Panc1 (cell line): ENCODE measurements at regions not wholly inside any gene's neighbourhood (a gene's known extent, or its start where the extent isn't known, plus 50 kb on each side); places are given as distances from the start of the nearest gene placed in this dataset.
A peak's percentile ranks its signal among the peaks of the same experiment; 100 is the strongest.

Experiments used
- ATAC-seq: fragments of 200-7000 bp; cut with Tn5 transposase; 2 replicates; pipeline ENCODE4 v1.9.1; 2020; ENCODE audit warnings: mild to moderate bottlenecking, moderate library complexity
- BruUV-seq: library from RNA; stranded (reverse); fragments of 400-500 nt; replicated peaks from 2 replicates; lab custom pipeline; 2021; lab: Mats Ljungman, UMichigan
- CTCF ChIA-PET: fragments of 300-600 bp; sonication (Branson Sonifier 250); formaldehyde crosslinking; loops from one replicate; lab custom pipeline; 2022; ENCODE audit warnings: antibody characterized with exemption; lab: Charles Lee
- POLR2A ChIA-PET: fragments of 300-600 bp; sonication (Branson Sonifier 250); formaldehyde crosslinking; loops from one replicate; lab custom pipeline; 2022; ENCODE audit warnings: antibody characterized with exemption; lab: Charles Lee
- DNase-seq: peaks from one replicate; pipeline ENCODE4 v3.0.0-alpha.2; 2010; ENCODE audit warnings: low read depth, low spot score
- H3K27ac ChIP-seq: 2 replicates; pipeline ENCODE4 v1.5.1; 2011; ENCODE audit warnings: mild to moderate bottlenecking, low read length, inconsistent platforms
- H3K27me3 ChIP-seq: fragments of 200-500 bp; sonication (Bioruptor generic); 2 replicates; pipeline ENCODE4 v1.6.0; 2014; ENCODE audit warnings: low read length, inconsistent platforms; ENCODE audit not compliant: control insufficient read depth, insufficient read depth
- H3K36me3 ChIP-seq: fragments of 200-500 bp; sonication (Bioruptor generic); 2 replicates; pipeline ENCODE4 v1.5.1; 2014; ENCODE audit warnings: inconsistent platforms, mild to moderate bottlenecking, low read length, moderate library complexity; ENCODE audit not compliant: control insufficient read depth, insufficient read depth
- H3K4me1 ChIP-seq: 2 replicates; pipeline ENCODE4 v1.5.1; 2011; ENCODE audit warnings: inconsistent platforms, mild to moderate bottlenecking, low read length, moderate library complexity; ENCODE audit not compliant: control insufficient read depth, insufficient read depth
- H3K4me3 ChIP-seq, 2 experiments: 2 replicates each; pipeline ENCODE4 v1.5.1; 2011 to 2012; ENCODE audit warnings: low read depth in 2 of 2, low read length in 2 of 2, mild to moderate bottlenecking in 2 of 2, inconsistent platforms in 1 of 2, moderate library complexity in 1 of 2
- H3K9me3 ChIP-seq: fragments of 200-500 bp; sonication (Bioruptor generic); 2 replicates; pipeline ENCODE4 v1.5.1; 2014; ENCODE audit warnings: low read depth, mild to moderate bottlenecking, inconsistent platforms, low read length, moderate library complexity; ENCODE audit not compliant: control insufficient read depth, insufficient read depth
- CTCF ChIP-seq: fragments of 450-650 bp; IDR thresholded peaks from 2 replicates; pipeline ENCODE4 v1.5.1; 2017; ENCODE audit warnings: mild to moderate bottlenecking
- POLR2AphosphoS5 ChIP-seq: IDR thresholded peaks from 2 replicates; pipeline ENCODE4 v1.6.1; 2012; ENCODE audit warnings: mild to moderate bottlenecking, low read depth, low read length, moderate library complexity
- REST ChIP-seq, 2 experiments: IDR thresholded peaks; 2 replicates each; pipeline ENCODE4 v1.6.1; 2011 to 2012; ENCODE audit warnings: low read depth in 2 of 2, control low read depth in 1 of 2, low read length in 1 of 2, mild to moderate bottlenecking in 1 of 2, moderate library complexity in 1 of 2; ENCODE audit not compliant: insufficient read depth in 1 of 2
- SIN3A ChIP-seq: IDR thresholded peaks from 2 replicates; pipeline ENCODE4 v1.6.1; 2012; ENCODE audit warnings: low read depth, mild to moderate bottlenecking, low read length, moderate library complexity, borderline replicate concordance; ENCODE audit not compliant: insufficient read depth
- TCF7L2 ChIP-seq: IDR thresholded peaks from 2 replicates; pipeline ENCODE4 v1.6.1; 2011; ENCODE audit warnings: mild to moderate bottlenecking, low read depth, low read length, inconsistent platforms
- in situ Hi-C: cut with HindIII; loops from 2 replicates; pipeline ENCODE4 v1.10.0; 2016; ENCODE audit warnings: low sequenced_read_pairs, low pct_unique_long_range_greater_than_20kb
- intact Hi-C: fragments of 100-400 bp; cut with micrococcal nuclease; formaldehyde crosslinking; loops from one replicate; pipeline ENCODE4 v1.10.0; 2022; ENCODE audit not compliant: unreplicated experiment

GRCh38 chr20:58012731-58013510 is 215.5 kb downstream of the ANKRD60 start:
- POLR2A ChIA-PET = interaction anchor here (0.5 kb wide), 1 partner anchor 43 kb away, joined by 7 read pairs; no protein-coding TSS in a partner anchor
- Histone ChIP-seq H3K27ac (peak overlapping the region; percentile 29), H3K4me1 (peaks cover 17% of the 10 kb centered on the region), H3K4me3 (no peak overlapping the region), H3K9me3 (peaks cover 7% of the 10 kb centered on the region; the same call in 1 of the 2 replicates), H3K36me3 (no peaks in the 10 kb centered on the region), H3K27me3 (no peaks in the 10 kb centered on the region)
- DNase-seq (no peak), ATAC-seq (no peak)
- no TSS peak for BruUV-seq
- intact Hi-C loops = no loop called here
- TF ChIP-seq CTCF = no peak
- TF ChIP-seq SIN3A = no peak
- TF ChIP-seq TCF7L2 = no peak
- TF ChIP-seq REST (IDR thresholded peaks at IDR 0.05; ENCODE audit: insufficient read depth in 1 of 2, low read depth in 2 of 2, low read length in 1 of 2) = no peak
- TF ChIP-seq POLR2AphosphoS5 = no peak
- in situ Hi-C loops = no loop called here
- CTCF ChIA-PET = interaction anchor here (0.7 kb wide), 1 partner anchor 22 kb away, joined by 11 read pairs; no protein-coding TSS in a partner anchor

DNA sequence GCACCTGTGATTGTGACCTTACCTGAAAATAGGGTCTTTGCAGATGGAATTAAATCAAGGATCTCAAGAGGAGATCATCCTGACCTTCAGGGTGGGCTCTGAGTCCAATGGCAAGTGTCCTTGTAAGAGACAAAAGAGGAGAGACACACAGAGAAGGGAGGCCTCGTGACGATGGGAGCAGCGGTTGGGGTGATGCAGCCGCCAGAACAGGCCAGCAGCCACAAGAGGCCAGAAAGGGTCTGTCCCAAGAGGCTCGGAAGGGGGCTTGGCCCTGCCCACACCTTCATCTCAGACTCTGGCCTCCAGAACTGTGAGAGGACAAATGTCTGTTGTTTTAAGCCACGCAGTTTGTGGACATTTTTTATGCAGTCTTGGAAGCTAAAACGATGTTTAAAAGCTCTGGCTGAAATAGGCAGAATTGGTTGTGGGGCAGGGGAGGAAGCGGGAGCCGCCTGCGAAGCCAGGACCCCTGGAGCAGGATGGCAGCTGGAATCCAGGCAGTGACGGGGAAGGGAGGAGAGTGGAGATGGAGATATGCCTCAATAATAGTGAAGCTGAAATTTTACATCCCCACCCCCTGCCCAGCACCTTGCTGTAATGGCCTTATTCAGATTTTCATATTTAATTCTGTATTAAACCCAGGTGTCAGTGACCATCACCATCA is 216.4 kb downstream of the ANKRD60 start:
- no peaks in the 10 kb centered on the region for H3K36me3 ChIP-seq
- in situ Hi-C loops = no loop called here
- TF ChIP-seq CTCF (no peak), REST (IDR thresholded peaks at IDR 0.05; ENCODE audit: insufficient read depth in 1 of 2, low read depth in 2 of 2, low read length in 1 of 2) (no peak), POLR2AphosphoS5 (no peak), SIN3A (no peak), TCF7L2 (no peak)
- peaks cover 8% of the 10 kb centered on the region for H3K4me1 ChIP-seq
- ChIA-PET CTCF (no interaction called here), POLR2A (interaction anchor here (0.5 kb wide), 1 partner anchor 44 kb away, joined by 7 read pairs; no protein-coding TSS in a partner anchor)
- ATAC-seq (no peak), DNase-seq (no peak)
- BruUV-seq = no TSS peak
- H3K9me3 ChIP-seq = peaks cover 7% of the 10 kb centered on the region; the same call in 1 of the 2 replicates
- H3K27ac ChIP-seq = no peak overlapping the region
- no peak overlapping the region for H3K4me3 ChIP-seq
- no peaks in the 10 kb centered on the region for H3K27me3 ChIP-seq
- intact Hi-C loops = no loop called here
